Kidney (tissue), 13 donors: ENCODE measurements at regions not wholly inside any gene's neighbourhood (a gene's known extent, or its start where the extent isn't known, plus 50 kb on each side); places are given as distances from the start of the nearest gene placed in this dataset.

Experiments used
- DNase-seq, 5 donors: peaks; one replicate each; pipeline ENCODE4 v3.0.0-alpha.2; 2013 to 2020
- FAIRE-seq: peaks from 2 replicates; lab custom pipeline; 2012; peaks lifted over from hg19 to GRCh38; lab: Jason Lieb, UNC
- H3K27ac ChIP-seq, 2 donors: one replicate each; pipeline ENCODE4 v1.7.0; 2013; ENCODE audit warnings: low read depth in 2 of 2, low read length in 2 of 2, inconsistent platforms in 1 of 2
- H3K27me3 ChIP-seq: one replicate; pipeline ENCODE4 v1.7.1; 2013; ENCODE audit warnings: low read length, inconsistent platforms; ENCODE audit not compliant: control insufficient read depth, insufficient read depth
- H3K36me3 ChIP-seq, 3 donors: one replicate each; pipeline versions ENCODE4 v1.7.0 to v1.7.1; 2013; ENCODE audit warnings: low read length in 3 of 3, control low read depth in 1 of 3, inconsistent platforms in 1 of 3; ENCODE audit not compliant: insufficient read depth in 3 of 3, control insufficient read depth in 2 of 3
- H3K4me1 ChIP-seq, 3 donors: one replicate each; pipeline versions ENCODE4 v1.7.0 to v1.7.1; 2013; ENCODE audit warnings: low read length in 3 of 3, inconsistent platforms in 1 of 3, low read depth in 1 of 3; ENCODE audit not compliant: control insufficient read depth in 2 of 3, insufficient read depth in 2 of 3
- H3K4me3 ChIP-seq, 3 donors: one replicate each; pipeline versions ENCODE4 v1.7.0 to v1.8.1; 2013; ENCODE audit warnings: low read length in 3 of 3, control low read depth in 1 of 3, inconsistent platforms in 1 of 3
- H3K9ac ChIP-seq, 3 donors: one replicate each; pipeline versions ENCODE4 v1.7.0 to v1.7.1; 2013; ENCODE audit warnings: low read length in 3 of 3, control low read depth in 1 of 3, inconsistent platforms in 1 of 3
- H3K9me3 ChIP-seq, 3 donors: one replicate each; pipeline versions ENCODE4 v1.7.0 to v1.7.1; 2013; ENCODE audit warnings: low read length in 3 of 3, control low read depth in 1 of 3, inconsistent platforms in 1 of 3; ENCODE audit not compliant: control insufficient read depth in 2 of 3, insufficient read depth in 1 of 3
- CTCF ChIP-seq: IDR thresholded peaks from 3 replicates; pipeline ENCODE4 v1.5.1; 2012; ENCODE audit warnings: mild to moderate bottlenecking, moderate library complexity, borderline replicate concordance; ENCODE audit not compliant: insufficient read depth; ENCODE audit errors: extremely low read depth
- intact Hi-C: fragments of 100-400 bp; cut with DNase I; formaldehyde crosslinking; loops from one replicate; pipeline ENCODE4 v1.11.1; 2022
- donor health status: control.
- donor health status: control.
- donor health status: control.
- donor health status: control.
- donor health status: control.
- donor health status: DM: yes; HTN: yes; CAD: no.
- donor health status: Normal renal cell carcinoma (clear cell type).

- no peak for FAIRE-seq
Measured at GRCh38 chr13:80123945-80124344, 217.0 kb downstream of the SPRY2 start.

DNA sequence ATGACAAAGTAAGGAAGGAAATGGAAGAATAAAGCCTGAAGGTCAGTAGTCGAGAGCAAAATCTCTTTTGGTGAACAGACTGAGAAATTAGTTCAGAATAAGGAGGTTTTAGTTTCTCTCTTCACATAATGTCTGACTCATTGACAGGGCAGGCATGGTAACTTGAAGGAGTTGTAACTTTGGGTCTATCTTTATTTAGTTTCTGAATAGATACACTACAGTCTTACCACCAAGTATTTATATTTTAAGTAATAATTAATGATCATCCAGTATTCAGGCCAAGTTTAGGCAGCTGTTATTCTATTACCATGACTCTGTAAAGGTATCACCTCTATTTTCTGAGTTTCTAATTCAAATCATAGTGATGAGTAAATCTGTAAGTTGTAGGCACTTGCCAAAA, 219.9 kb downstream of the SPRY2 start:
- FAIRE-seq (no peak), DNase-seq (no peak)
- no peak for TF ChIP-seq CTCF
- H3K27ac ChIP-seq, result no peak overlapping the region
- H3K9me3 ChIP-seq, result no peaks in the 10 kb centered on the region
- H3K4me1 ChIP-seq, result no peaks in the 10 kb centered on the region
- H3K9ac ChIP-seq, result no peak overlapping the region
- intact Hi-C loops, result no loop called here
- H3K36me3 ChIP-seq, result no peaks in the 10 kb centered on the region
- no peaks in the 10 kb centered on the region for H3K27me3 ChIP-seq
- H3K4me3 ChIP-seq, result no peak overlapping the region

More at GRCh38 chr13:80123945-80124344, 217.0 kb downstream of the SPRY2 start:
- Histone ChIP-seq H3K4me1 (no peaks in the 10 kb centered on the region), H3K9ac (no peak overlapping the region), H3K9me3 (no peaks in the 10 kb centered on the region), H3K27me3 (no peaks in the 10 kb centered on the region), H3K36me3 (no peaks in the 10 kb centered on the region), H3K4me3 (no peak overlapping the region), H3K27ac (no peak overlapping the region)
- DNase-seq, result no peak
- TF ChIP-seq CTCF, result no peak
- intact Hi-C loops, result no loop called here

DNA sequence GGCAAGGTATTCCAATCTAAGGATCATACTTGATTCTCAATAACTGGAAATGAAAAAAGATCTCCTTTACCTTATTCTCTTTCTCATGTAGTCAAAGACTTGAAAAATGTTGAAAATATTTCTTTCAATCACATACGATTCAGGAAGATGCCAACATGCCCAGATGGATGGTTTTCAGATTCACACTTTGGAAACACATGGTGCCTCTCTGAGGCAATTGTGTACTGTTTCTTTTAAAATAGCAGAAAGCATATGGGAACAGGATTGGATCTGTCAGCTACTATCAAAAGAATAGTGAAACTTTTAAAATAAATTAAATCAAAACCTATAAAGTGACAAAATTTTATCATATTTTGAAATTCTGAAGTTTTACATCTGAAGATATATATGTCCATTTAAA, 222.4 kb downstream of the SPRY2 start:
- Histone ChIP-seq H3K9ac (no peak overlapping the region), H3K27me3 (no peaks in the 10 kb centered on the region), H3K9me3 (no peaks in the 10 kb centered on the region), H3K27ac (no peak overlapping the region), H3K4me3 (no peak overlapping the region), H3K4me1 (no peaks in the 10 kb centered on the region), H3K36me3 (no peaks in the 10 kb centered on the region)
- FAIRE-seq (no peak), DNase-seq (no peak)
- TF ChIP-seq CTCF, result no peak
- intact Hi-C loops, result no loop called here

DNA sequence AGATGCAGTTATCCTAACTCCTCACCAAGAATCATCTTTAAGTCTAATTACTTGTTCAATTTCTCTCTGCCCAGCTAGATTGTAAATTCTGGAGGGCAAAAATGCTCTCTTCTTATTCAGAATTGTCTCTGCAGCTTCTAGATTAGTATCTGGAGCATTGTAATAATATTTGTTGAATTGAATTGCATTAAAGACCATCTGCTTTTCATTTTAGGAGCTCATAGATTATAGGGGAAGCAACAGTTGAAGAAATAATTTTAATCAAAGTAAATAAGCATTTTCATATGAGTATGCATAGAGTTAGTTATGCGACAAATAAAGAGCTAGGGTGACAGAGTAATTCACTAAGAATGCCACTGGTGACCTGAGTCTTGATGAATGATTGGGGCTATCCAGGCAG, 222.8 kb downstream of the SPRY2 start:
- H3K27me3 ChIP-seq, result no peaks in the 10 kb centered on the region
- no peak for FAIRE-seq
- no peak overlapping the region for H3K27ac ChIP-seq
- no peak for DNase-seq
- no peak overlapping the region for H3K4me3 ChIP-seq
- no peaks in the 10 kb centered on the region for H3K36me3 ChIP-seq
- no peak for TF ChIP-seq CTCF
- H3K9me3 ChIP-seq, result no peaks in the 10 kb centered on the region
- H3K9ac ChIP-seq, result no peak overlapping the region
- no peaks in the 10 kb centered on the region for H3K4me1 ChIP-seq
- intact Hi-C loops, result no loop called here
